HG03066 (cell line): ENCODE measurements at regions not wholly inside any gene's neighbourhood (a gene's known extent, or its start where the extent isn't known, plus 50 kb on each side); places are given as distances from the start of the nearest gene placed in this dataset.

Experiments
- ATAC-seq: cut with Tn5 transposase; IDR thresholded peaks from one replicate; pipeline ENCODE4 v1.9.1; 2021; ENCODE audit warnings: low read depth; ENCODE audit not compliant: unreplicated experiment

- no peak for ATAC-seq
Observed at GRCh38 chr5:168055961-168056360, 235.5 kb upstream of the WWC1 start.

- ATAC-seq = no peak
Observed at GRCh38 chr5:168056499-168057182, 234.8 kb upstream of the WWC1 start.

GRCh38 chr5:168057905-168058304 is 233.5 kb upstream of the WWC1 start:
- no peak for ATAC-seq

GRCh38 chr5:168059131-168059530 is 232.3 kb upstream of the WWC1 start:
- no peak for ATAC-seq

GRCh38 chr5:168062239-168062638 is 229.2 kb upstream of the WWC1 start:
- ATAC-seq = no peak

GRCh38 chr5:168064457-168064856 is 227.0 kb upstream of the WWC1 start:
- no peak for ATAC-seq

GRCh38 chr5:168064933-168065622 is 226.4 kb upstream of the WWC1 start:
- ATAC-seq = no peak

GRCh38 chr5:168066536-168067208 is 224.8 kb upstream of the WWC1 start:
- no peak for ATAC-seq

GRCh38 chr5:168070761-168071160 is 220.7 kb upstream of the WWC1 start:
- ATAC-seq = no peak

GRCh38 chr5:168072665-168073064 is 218.8 kb upstream of the WWC1 start:
- ATAC-seq = no peak

- no peak for ATAC-seq
Observed at GRCh38 chr5:168073311-168073710, 218.1 kb upstream of the WWC1 start.

- ATAC-seq = no peak
Observed at GRCh38 chr5:168073991-168074800, 217.2 kb upstream of the WWC1 start.

- no peak for ATAC-seq
Observed at GRCh38 chr5:168075387-168075786, 216.1 kb upstream of the WWC1 start.

GRCh38 chr5:168076561-168076991 is 214.9 kb upstream of the WWC1 start:
- no peak for ATAC-seq

- no peak for ATAC-seq
Observed at GRCh38 chr5:168085261-168086031, 206.0 kb upstream of the WWC1 start.

GRCh38 chr5:168086104-168086610 is 205.3 kb upstream of the WWC1 start:
- ATAC-seq = no peak

- ATAC-seq = no peak
Observed at GRCh38 chr5:168086746-168087145, 204.7 kb upstream of the WWC1 start.

- ATAC-seq = no peak
Observed at GRCh38 chr5:168088410-168089173, 202.9 kb upstream of the WWC1 start.

GRCh38 chr5:168089201-168089887 is 202.1 kb upstream of the WWC1 start:
- no peak for ATAC-seq
